HAP-1 (cell line): ENCODE measurements at regions not wholly inside any gene's neighbourhood (a gene's known extent, or its start where the extent isn't known, plus 50 kb on each side); places are given as distances from the start of the nearest gene placed in this dataset.

Source experiments
- DNase-seq, 2 experiments: peaks; one replicate each; pipeline ENCODE4 v3.0.0-alpha.2; 2016 to 2020; ENCODE audit warnings: low spot score in 2 of 2
- H3K27me3 ChIP-seq: fragments of 250-450 bp; sonication (Bioruptor Pico); 2 replicates; pipeline ENCODE4 v1.5.1; 2020; ENCODE audit warnings: low read depth, mild to moderate bottlenecking, moderate library complexity
- H3K36me3 ChIP-seq: fragments of 250-450 bp; sonication (Bioruptor Pico); replicated peaks from 2 replicates; pipeline ENCODE4 v1.5.1; 2020; ENCODE audit warnings: mild to moderate bottlenecking
- H3K4me1 ChIP-seq: fragments of 250-450 bp; sonication (Bioruptor Pico); 2 replicates; pipeline ENCODE4 v1.5.1; 2020; ENCODE audit warnings: mild to moderate bottlenecking
- H3K4me3 ChIP-seq: fragments of 250-450 bp; sonication (Bioruptor Pico); 2 replicates; pipeline ENCODE4 v1.5.1; 2020; ENCODE audit warnings: mild to moderate bottlenecking, moderate library complexity
- H3K9me3 ChIP-seq: fragments of 250-450 bp; sonication (Bioruptor Pico); 2 replicates; pipeline ENCODE4 v1.5.1; 2020; ENCODE audit warnings: mild to moderate bottlenecking, moderate library complexity
- in situ Hi-C: fragments of 300-500 bp; cut with MboI; formaldehyde crosslinking; loops from 3 replicates; pipeline ENCODE4 v1.14.3; 2020; ENCODE audit warnings: low sequenced_read_pairs, inconsistent platforms, mixed read lengths

- H3K36me3 ChIP-seq: no peaks in the 10 kb centered on the region
- peaks cover 5% of the 10 kb centered on the region; the same call in 1 of the 2 replicates for H3K9me3 ChIP-seq
- H3K27me3 ChIP-seq: no peaks in the 10 kb centered on the region
- peaks cover 7% of the 10 kb centered on the region for H3K4me1 ChIP-seq
- no peak for DNase-seq
- H3K4me3 ChIP-seq: no peak overlapping the region
- in situ Hi-C loops: no loop called here
Measured at GRCh38 chr1:53402891-53403655, 56.1 kb upstream of the DMRTB1 start.

GRCh38 chr1:53405737-53406136 is 53.5 kb upstream of the DMRTB1 start:
- Histone ChIP-seq H3K4me3 (no peak overlapping the region), H3K27me3 (no peaks in the 10 kb centered on the region), H3K36me3 (no peaks in the 10 kb centered on the region), H3K4me1 (no peaks in the 10 kb centered on the region), H3K9me3 (peaks cover 5% of the 10 kb centered on the region; the same call in 1 of the 2 replicates)
- no peak for DNase-seq
- in situ Hi-C loops: no loop called here

GRCh38 chr1:53406551-53407235 is 52.5 kb upstream of the DMRTB1 start:
- Histone ChIP-seq H3K9me3 (peaks cover 5% of the 10 kb centered on the region; the same call in 1 of the 2 replicates), H3K4me3 (no peak overlapping the region), H3K36me3 (no peaks in the 10 kb centered on the region), H3K27me3 (no peaks in the 10 kb centered on the region), H3K4me1 (no peaks in the 10 kb centered on the region)
- DNase-seq: no peak
- in situ Hi-C loops: no loop called here

DNA sequence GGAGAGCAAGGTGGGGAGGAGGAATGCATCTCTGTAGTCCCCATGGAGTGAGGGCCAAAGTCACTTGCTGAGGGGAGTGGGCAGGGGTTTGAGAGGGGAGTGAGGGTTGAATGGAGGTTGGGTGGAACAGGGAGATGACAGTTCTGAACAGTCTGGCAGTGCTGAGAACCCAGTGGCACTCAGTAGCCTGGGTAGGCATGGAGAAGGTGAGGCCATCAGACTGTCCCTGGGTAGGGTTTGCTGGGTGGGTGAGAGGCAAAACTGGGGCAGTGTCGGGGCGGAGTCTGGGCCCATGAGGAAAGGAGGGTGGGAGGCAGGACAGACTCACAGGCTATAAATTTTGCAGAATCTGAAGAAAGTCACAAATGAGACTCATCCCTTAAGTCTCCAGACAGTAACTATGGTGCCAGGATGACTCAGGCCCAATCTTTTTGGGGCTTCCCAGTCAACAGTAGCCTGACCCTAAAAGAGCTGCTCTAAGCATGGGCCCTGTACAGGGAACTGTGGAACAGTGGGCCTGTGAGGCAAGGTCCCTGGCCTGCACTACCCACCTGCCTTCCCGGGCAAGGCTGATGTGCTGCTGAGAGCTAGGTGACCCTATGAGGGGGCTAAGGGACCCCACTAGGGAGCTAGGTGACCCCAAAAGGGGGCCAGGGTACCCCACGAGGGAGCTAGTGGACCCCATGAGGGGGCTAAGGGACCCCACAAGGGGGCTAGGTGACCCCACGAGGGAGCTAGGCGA is 51.0 kb upstream of the DMRTB1 start:
- Histone ChIP-seq H3K4me1 (no peaks in the 10 kb centered on the region), H3K9me3 (no peaks in the 10 kb centered on the region), H3K36me3 (no peaks in the 10 kb centered on the region), H3K27me3 (no peaks in the 10 kb centered on the region), H3K4me3 (no peak overlapping the region)
- in situ Hi-C loops: no loop called here
- no peak for DNase-seq

DNA sequence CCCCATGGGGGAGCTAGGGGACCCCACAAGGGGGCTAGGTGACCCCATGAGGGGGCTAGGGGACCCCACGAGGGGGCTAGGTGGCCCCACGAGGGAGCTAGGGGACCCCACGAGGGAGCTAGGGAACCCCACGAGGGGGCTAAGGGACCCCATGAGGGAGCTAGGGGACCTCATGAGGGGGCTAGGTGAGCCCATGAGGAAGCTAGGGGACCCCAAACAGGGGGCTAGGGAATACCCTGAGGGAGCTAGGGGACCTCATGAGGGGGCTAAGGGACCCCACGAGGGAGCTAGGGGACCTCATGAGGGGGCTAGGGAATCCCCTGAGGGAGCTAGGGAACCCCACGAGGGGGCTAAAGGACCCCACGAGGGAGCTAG is 50.5 kb upstream of the DMRTB1 start:
- DNase-seq: no peak
- H3K9me3 ChIP-seq: no peaks in the 10 kb centered on the region
- in situ Hi-C loops: no loop called here
- H3K27me3 ChIP-seq: no peaks in the 10 kb centered on the region
- no peaks in the 10 kb centered on the region for H3K4me1 ChIP-seq
- no peaks in the 10 kb centered on the region for H3K36me3 ChIP-seq
- H3K4me3 ChIP-seq: no peak overlapping the region

DNA sequence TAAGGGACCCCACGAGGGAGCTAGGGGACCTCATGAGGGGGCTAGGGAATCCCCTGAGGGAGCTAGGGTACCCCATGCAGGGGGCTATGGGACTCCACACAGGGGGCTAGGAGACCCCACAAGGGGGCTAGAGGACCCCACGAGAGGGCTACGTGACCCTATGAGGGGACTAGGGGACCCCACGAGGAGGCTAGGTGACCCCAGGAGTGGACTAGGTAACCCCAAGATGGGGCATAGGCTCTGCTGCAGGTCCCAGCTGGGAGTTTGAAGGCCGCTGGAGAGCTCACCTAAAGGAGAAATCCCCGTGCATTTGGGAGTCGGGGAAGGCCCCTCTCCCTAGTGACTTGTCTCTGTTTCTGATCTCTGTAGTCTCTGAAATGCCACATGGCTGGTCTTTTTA is 50.0 kb upstream of the DMRTB1 start:
- H3K9me3 ChIP-seq: no peaks in the 10 kb centered on the region
- H3K4me3 ChIP-seq: no peak overlapping the region
- H3K36me3 ChIP-seq: no peaks in the 10 kb centered on the region
- DNase-seq: no peak
- in situ Hi-C loops: no loop called here
- no peaks in the 10 kb centered on the region for H3K27me3 ChIP-seq
- no peaks in the 10 kb centered on the region for H3K4me1 ChIP-seq
